ENCODE measurements at regions not wholly inside any gene's neighbourhood (a gene's known extent, or its start where the extent isn't known, plus 50 kb on each side); places are given as distances from the start of the nearest gene placed in this dataset.

DNA sequence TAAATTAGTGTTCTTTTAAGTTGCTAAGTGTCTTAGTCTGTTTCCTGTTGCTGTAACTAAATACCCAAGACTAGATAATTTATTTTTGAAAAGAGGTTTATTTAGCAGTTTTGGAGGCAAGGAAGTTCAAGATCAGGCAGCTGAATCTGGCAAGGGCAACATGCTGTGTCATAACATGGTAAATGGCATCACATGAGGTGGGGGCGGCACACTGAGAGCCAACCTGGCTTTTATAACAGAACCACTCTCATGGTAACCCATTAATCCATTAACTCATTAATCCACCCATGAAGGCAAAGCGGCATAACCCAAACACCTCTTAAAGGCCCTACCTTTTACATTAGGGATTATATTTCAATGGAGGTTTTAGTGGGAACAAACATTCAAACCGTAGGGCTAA lies 182.2 kb upstream of the GATB start:
- in situ Hi-C loops (cut with MboI) (no loop called here), intact Hi-C loops (cut with micrococcal nuclease; ENCODE audit: unreplicated experiment) (no loop called here)
- ChIA-PET CTCF (no interaction called here), SMC1A (ENCODE audit: uncharacterized antibody, unreplicated experiment) (no interaction called here), RAD21 (ENCODE audit: unreplicated experiment) (no interaction called here), POLR2A (interaction anchor here (0.5 kb wide), 1 partner anchor 13 kb away, joined by 3 read pairs; no protein-coding TSS in a partner anchor)
- no peaks in the 10 kb centered on the region for H3K27me3 ChIP-seq (replicated peaks in 1 of 2; ENCODE audit: control insufficient read depth in 2 of 2, insufficient read depth in 2 of 2, low read length in 1 of 2)
- H3K4me3 ChIP-seq, result no peak overlapping the region
- no peaks in the 10 kb centered on the region for H3K4me1 ChIP-seq (ENCODE audit: control insufficient read depth, insufficient read depth, low read length)
- H3K4me2 ChIP-seq (ENCODE audit: control insufficient read depth, insufficient read depth), result no peak overlapping the region
- TF ChIP-seq YY1 (IDR thresholded peaks at IDR 0.05; ENCODE audit: low read depth, low read length) (no peak), MEF2B (IDR thresholded peaks at IDR 0.05; ENCODE audit: partially characterized antibody, poor library complexity, severe bottlenecking) (no peak), EZH2 (IDR thresholded peaks at IDR 0.05; ENCODE audit: borderline replicate concordance, control insufficient read depth, low read depth, low read length) (no peak), STAT3 (IDR thresholded peaks at IDR 0.05; ENCODE audit: low read depth, low read length) (no peak), NFYA (IDR thresholded peaks at IDR 0.05; ENCODE audit: borderline replicate concordance, low read depth, low read length) (no peak), ZNF384 (IDR thresholded peaks at IDR 0.05; ENCODE audit: borderline replicate concordance, low read depth, low read length) (no peak), ZNF24 (IDR thresholded peaks at IDR 0.05) (no peak), HDGF (IDR thresholded peaks at IDR 0.05) (no peak), CBFB (IDR thresholded peaks at IDR 0.05; ENCODE audit: low read depth) (no peak), FOS (IDR thresholded peaks at IDR 0.05; ENCODE audit: borderline replicate concordance, extremely low read depth, insufficient read length) (no peak), CEBPB (IDR thresholded peaks at IDR 0.05; ENCODE audit: borderline replicate concordance in 1 of 2, low read depth in 2 of 2, low read length in 2 of 2) (no peak), POLR2A (IDR thresholded peaks at IDR 0.05; ENCODE audit: low read depth, low read length) (no peak), TARDBP (IDR thresholded peaks at IDR 0.05; ENCODE audit: borderline replicate concordance) (no peak), BRCA1 (IDR thresholded peaks at IDR 0.05; ENCODE audit: low read depth, low read length) (no peak), SMAD5 (IDR thresholded peaks at IDR 0.05; ENCODE audit: low read depth) (no peak), IRF4 (IDR thresholded peaks at IDR 0.05; ENCODE audit: low read depth, low read length) (no peak)
- TF ChIP-seq, protein P1, sequence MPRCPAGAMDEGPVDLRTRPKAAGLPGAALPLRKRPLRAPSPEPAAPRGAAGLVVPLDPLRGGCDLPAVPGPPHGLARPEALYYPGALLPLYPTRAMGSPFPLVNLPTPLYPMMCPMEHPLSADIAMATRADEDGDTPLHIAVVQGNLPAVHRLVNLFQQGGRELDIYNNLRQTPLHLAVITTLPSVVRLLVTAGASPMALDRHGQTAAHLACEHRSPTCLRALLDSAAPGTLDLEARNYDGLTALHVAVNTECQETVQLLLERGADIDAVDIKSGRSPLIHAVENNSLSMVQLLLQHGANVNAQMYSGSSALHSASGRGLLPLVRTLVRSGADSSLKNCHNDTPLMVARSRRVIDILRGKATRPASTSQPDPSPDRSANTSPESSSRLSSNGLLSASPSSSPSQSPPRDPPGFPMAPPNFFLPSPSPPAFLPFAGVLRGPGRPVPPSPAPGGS (IDR thresholded peaks at IDR 0.05; ENCODE audit: borderline replicate concordance, insufficient read depth, low read depth, low read length, poor library complexity, severe bottlenecking), result no peak
- TF ChIP-seq, protein P2, sequence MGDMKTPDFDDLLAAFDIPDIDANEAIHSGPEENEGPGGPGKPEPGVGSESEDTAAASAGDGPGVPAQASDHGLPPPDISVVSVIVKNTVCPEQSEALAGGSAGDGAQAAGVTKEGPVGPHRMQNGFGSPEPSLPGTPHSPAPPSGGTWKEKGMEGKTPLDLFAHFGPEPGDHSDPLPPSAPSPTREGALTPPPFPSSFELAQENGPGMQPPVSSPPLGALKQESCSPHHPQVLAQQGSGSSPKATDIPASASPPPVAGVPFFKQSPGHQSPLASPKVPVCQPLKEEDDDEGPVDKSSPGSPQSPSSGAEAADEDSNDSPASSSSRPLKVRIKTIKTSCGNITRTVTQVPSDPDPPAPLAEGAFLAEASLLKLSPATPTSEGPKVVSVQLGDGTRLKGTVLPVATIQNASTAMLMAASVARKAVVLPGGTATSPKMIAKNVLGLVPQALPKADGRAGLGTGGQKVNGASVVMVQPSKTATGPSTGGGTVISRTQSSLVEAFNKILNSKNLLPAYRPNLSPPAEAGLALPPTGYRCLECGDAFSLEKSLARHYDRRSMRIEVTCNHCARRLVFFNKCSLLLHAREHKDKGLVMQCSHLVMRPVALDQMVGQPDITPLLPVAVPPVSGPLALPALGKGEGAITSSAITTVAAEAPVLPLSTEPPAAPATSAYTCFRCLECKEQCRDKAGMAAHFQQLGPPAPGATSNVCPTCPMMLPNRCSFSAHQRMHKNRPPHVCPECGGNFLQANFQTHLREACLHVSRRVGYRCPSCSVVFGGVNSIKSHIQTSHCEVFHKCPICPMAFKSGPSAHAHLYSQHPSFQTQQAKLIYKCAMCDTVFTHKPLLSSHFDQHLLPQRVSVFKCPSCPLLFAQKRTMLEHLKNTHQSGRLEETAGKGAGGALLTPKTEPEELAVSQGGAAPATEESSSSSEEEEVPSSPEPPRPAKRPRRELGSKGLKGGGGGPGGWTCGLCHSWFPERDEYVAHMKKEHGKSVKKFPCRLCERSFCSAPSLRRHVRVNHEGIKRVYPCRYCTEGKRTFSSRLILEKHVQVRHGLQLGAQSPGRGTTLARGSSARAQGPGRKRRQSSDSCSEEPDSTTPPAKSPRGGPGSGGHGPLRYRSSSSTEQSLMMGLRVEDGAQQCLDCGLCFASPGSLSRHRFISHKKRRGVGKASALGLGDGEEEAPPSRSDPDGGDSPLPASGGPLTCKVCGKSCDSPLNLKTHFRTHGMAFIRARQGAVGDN (IDR thresholded peaks at IDR 0.05), result no peak
- TF ChIP-seq, protein P3, sequence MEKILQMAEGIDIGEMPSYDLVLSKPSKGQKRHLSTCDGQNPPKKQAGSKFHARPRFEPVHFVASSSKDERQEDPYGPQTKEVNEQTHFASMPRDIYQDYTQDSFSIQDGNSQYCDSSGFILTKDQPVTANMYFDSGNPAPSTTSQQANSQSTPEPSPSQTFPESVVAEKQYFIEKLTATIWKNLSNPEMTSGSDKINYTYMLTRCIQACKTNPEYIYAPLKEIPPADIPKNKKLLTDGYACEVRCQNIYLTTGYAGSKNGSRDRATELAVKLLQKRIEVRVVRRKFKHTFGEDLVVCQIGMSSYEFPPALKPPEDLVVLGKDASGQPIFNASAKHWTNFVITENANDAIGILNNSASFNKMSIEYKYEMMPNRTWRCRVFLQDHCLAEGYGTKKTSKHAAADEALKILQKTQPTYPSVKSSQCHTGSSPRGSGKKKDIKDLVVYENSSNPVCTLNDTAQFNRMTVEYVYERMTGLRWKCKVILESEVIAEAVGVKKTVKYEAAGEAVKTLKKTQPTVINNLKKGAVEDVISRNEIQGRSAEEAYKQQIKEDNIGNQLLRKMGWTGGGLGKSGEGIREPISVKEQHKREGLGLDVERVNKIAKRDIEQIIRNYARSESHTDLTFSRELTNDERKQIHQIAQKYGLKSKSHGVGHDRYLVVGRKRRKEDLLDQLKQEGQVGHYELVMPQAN (conservative IDR thresholded peaks at IDR 0.05), result no peak
- no peak overlapping the region for H2AFZ ChIP-seq (ENCODE audit: control insufficient read depth, low read depth, low read length)
- H3K9me3 ChIP-seq (replicated peaks; ENCODE audit: control insufficient read depth, insufficient read depth, low read length), result no peaks in the 10 kb centered on the region; the same call in 2 of the 3 replicates
- H3K27ac ChIP-seq (ENCODE audit: control insufficient read depth, insufficient read depth), result no peak overlapping the region
- DNase-seq (ENCODE audit: low read depth, low spot score) (no peak), FAIRE-seq (no peak), ATAC-seq (no peak)
- 64% methylated on average over 3 of the region's 3 CpGs for WGBS (ENCODE audit: insufficient coverage, insufficient replicate concordance, low lambda C conversion rate, missing lambda C conversion rate)
- no peak overlapping the region for H3K9ac ChIP-seq (ENCODE audit: control insufficient read depth, insufficient read depth, low read length)
- H3K36me3 ChIP-seq (ENCODE audit: control insufficient read depth in 2 of 2, insufficient read depth in 2 of 2, low read length in 1 of 2), result no peaks in the 10 kb centered on the region
- no TSS peak for BruUV-seq (replicated peaks)
- H4K20me1 ChIP-seq (ENCODE audit: control insufficient read depth, insufficient read depth), result no peaks in the 10 kb centered on the region
- H3K79me2 ChIP-seq (ENCODE audit: control insufficient read depth, insufficient read depth, low read length), result no peaks in the 10 kb centered on the region

Data from GM12878 (cell line).